ENCODE measurements at regions not wholly inside any gene's neighbourhood (a gene's known extent, or its start where the extent isn't known, plus 50 kb on each side); places are given as distances from the start of the nearest gene placed in this dataset.

DNA sequence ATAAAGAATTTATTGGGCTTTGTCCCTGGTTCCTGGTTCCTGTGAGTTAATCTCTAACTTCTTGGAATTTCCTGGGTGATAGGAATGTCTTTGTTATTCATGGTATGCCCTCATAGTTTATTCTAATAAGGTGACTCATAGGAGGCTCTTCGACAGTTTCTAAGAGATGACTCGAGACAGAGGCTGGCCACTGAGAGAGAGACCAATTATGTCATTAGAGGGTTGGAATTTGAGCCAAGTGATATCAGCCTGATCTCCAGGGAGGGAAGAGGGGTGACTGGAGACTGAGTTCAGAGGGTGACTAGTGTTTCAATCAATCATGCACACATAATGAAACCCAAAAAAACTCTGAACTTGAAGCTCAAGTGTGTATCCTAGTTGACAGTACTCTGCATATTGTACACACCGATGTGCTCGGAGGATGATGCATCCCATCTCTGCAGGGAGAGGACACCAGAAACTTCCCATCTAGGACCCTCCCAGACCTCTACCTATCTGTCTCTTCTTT lies 185.7 kb downstream of the MTCL1 start:
- no peak for TF ChIP-seq CTCF (optimal IDR thresholded peaks at IDR 0.05 in 1 of 3, IDR thresholded peaks at IDR 0.05 in 1 of 3, conservative IDR thresholded peaks at IDR 0.05 in 1 of 3; ENCODE audit: extremely low read depth in 1 of 3, insufficient read depth in 2 of 3, low read length in 3 of 3)
- TF ChIP-seq EZH2 (IDR thresholded peaks at IDR 0.05; ENCODE audit: low read length) = no peak
